Peyer's patch (tissue), 4 donors: ENCODE measurements at regions not wholly inside any gene's neighbourhood (a gene's known extent, or its start where the extent isn't known, plus 50 kb on each side); places are given as distances from the start of the nearest gene placed in this dataset.

Experiments used
- CTCF ChIP-seq, 6 experiments: fragments of 450-650 bp in 4 of 6; fragments of 200-600 bp in 2 of 6; sonication (generic) in 1 of 6; IDR thresholded peaks; one replicate each; pipeline ENCODE4 v1.5.1; 2017 to 2019; ENCODE audit warnings: antibody characterized with exemption in 6 of 6, mild to moderate bottlenecking in 3 of 6, moderate library complexity in 1 of 6
- POLR2A ChIP-seq, 2 donors: fragments of 450-650 bp; IDR thresholded peaks; one replicate each; pipeline ENCODE4 v1.5.1; 2017; ENCODE audit warnings: antibody characterized with exemption in 2 of 2, mild to moderate bottlenecking in 2 of 2, moderate library complexity in 2 of 2

- no peak for TF ChIP-seq CTCF (IDR thresholded peaks at IDR 0.05)
- TF ChIP-seq POLR2A (IDR thresholded peaks at IDR 0.05), result no peak
Observed at GRCh38 chr3:194888916-194889315, 203.2 kb downstream of the FAM43A start.
